T1000 (cell line): ENCODE measurements at regions not wholly inside any gene's neighbourhood (a gene's known extent, or its start where the extent isn't known, plus 50 kb on each side); places are given as distances from the start of the nearest gene placed in this dataset.

Experiments
- DNase-seq: peaks from one replicate; lab custom pipeline; 2025; ENCODE audit warnings: mixed read lengths; lab: John Stamatoyannopoulos, UW

DNA sequence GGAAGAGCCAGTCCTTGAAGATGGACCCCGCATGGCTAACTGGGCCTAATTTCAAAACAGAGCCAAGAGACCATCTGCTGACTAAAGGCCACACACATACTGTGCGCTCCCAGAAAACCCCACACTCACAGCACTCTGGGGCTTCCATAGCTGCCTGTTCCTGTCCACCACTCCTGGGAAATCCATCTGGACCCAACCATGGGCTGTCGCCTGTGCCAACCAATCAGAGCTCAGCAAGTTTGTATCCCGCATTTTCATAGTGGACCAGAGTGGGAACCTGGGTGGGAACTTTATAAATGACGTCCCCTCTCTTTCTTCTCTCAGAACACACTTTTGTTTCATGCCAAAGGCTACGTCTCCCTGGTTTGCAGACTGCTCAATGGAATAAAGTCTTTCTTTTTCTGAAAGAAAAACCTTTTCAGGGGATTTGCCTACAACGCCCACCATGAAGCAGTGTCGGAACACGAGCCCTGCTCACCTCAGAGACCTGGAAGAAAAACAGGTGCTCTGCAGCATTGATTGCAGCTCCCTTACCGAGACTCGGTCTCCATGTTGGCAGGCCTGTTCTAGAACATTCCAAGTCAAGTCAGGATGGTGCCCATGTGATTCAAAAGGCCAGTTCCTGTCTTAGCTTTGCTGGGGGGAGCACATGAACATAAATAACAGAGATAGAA is 137.2 kb upstream of the GPC1 start:
- DNase-seq: no peak

DNA sequence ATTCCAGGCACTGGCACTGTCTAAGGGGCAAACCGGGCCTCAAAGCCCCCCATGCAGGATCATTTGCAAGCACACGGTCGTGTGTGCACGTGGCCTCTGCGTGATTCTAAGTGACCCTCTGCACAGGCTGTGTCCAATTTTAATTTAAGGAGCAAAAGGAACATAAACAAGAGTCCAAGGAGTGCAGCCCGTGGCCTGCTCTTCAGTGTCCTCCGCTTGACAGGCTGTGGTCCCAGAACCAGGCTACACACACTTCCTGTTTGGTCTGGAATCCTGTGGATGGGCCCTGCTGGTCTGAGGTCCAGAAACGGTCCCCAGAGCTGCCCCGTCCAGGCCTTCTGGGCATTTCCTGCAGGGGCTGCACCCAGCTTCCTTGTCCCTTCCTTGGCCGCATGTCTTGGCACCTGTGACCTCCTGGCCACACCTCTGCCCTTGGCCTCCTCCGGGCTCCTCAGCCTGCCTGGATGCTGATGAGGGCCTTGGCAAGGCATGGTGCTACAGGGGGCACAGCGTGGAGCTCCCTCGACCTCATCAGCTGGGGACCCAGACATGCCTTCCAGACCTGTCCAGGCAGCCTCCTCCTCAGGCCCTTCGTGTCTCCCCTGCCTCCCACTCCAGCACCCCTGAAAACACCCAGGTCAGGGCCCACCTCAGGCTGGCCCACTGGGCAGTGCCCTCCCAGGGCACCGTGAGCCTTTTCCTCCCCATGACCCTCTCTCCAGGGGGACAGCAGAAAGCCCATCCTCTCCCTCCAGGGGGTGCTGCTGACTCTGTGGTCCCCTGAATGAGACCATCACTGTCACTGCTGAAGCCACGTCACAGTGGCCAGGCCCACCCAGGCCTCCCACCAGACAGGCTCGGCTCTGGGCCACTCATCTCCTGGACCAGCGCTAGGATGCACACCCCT is 136.4 kb upstream of the GPC1 start:
- DNase-seq: no peak

DNA sequence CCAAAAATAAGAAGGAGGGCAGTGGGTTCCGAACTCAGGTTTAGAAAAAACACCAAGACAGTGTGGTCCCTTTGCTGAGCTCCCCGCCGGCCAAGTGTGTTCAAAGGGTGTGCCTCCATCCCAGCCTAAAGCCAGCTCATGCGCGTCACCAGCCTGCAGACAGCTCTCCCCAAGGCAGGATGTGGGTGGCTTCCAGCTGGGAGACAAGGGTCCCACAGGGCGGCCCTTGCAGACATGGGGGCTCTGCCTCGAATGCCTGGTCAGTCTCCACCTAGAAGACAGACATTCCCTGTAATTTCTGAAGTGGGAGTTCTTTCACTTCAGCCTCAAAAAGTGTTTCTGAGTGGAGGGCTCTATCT is 135.8 kb upstream of the GPC1 start:
- no peak for DNase-seq

DNA sequence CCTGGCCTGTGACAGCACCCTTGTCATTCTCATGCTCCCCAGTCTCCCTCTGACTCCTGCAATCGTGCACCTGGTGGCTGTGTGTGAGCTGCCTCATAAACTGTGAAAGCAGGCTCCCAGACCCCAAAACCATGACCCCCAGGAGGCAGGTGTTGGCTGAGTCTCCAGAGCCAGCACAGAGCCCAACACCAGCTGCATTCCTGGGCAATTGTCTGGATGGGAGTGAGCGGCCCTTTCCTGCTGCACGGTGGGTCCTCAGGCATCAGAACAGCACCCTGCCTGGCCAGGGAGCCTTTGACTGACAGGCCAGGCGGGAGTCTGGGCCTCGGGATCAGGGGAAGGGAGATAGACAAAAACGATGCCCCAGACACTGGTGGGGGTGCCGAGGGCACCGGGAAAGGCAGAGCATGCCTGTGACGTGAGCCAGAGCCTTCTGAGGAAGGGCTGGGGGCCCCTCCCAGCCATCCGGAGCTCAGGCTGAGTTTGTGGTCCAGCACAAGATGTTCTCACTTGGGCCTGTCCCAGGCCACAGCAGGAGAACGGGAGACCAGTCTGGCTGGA is 135.1 kb upstream of the GPC1 start:
- no peak for DNase-seq

DNA sequence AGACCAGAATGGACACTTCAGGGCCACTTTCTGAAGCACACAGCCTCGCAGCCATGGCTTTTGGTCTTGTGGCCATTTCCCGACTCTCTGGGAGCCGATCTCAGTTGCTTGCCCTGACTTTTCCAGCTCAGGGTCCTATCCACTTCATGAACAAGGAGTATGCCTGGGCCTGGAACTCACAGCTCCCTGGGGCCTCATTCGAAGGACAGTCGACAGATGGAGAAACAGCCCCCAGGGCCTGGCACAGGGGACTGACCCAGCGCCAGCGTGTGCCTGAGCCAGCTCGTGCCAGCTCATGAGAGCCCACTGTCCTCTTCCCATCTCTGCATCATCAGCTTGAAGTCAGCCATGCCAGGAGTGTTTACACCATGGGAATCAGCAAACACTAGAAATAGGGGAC is 134.6 kb upstream of the GPC1 start:
- no peak for DNase-seq

DNA sequence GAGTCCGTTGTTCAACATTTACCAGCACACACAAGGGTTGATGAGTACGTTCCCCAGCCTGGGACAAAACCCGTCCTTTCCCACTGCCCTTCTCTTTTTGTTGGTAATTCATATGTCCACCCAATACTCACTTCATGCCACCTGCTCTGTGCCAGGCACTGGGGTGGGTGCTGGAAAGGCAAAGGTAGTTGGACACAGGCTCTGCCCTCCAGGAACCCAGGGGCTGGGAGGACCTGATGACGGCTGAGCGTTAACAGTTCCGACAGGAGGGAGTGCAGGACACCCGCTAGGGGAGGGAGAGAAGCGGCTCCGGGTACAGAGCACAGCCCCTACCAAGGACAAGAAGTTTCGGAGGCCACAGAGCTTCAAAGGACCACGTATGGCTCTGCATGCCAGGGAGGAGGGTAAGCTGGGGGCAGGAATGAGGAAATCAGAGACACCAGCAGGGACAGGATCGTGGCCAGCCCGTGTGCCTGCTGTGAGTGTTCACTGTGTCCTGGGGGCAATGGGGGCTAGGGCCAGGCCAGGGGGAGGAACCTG is 134.1 kb upstream of the GPC1 start:
- no peak for DNase-seq

DNA sequence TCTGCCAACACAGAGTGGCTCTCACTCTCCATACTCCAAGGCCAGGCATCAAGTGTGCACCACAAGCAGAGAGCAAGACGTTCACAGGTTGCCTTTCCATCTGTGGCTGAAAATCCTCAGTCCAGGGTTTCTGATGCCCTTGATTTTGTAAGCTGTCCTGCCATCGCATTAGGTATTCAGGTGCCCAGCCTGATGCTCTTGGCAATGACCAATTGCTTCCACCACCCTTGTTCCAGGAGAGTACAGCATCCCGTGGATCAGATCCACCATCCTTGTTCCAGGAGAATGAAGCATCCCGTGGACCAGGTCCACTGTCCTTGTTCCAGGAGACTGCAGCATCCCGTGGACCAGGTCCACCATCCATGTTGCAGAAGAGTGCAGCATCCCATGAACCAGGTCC is 133.4 kb upstream of the GPC1 start:
- no peak for DNase-seq

DNA sequence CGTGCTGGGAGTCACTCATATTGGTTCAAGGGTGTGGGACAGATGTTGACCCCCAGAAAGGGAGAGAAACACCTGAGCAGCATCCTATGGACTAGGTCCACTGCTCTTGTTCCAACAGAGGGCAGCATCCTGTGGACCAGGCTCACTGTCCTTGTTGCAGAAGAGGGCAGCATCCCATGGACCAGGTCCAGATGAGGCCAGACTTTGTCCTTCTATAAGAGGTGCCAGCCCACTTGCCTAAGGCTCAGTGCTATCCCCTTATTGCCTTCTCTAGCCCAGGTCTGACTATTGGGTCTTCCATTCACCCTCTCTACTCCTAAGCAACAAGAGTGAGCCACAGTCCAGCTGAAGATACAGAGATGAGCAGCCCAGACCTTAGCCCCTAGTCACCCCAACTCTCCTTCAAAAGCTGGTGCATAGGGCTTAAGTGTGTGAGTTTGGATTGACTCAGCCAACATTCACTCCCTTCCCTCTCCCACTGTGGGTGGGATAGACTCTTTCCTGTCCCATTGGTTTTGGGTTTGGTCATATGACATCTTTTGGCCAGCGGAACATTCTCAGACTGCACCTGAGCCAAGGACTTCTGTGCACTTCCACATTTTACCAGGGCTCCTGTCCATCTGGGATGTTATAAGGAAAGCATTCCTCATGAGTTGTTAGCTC is 132.4 kb upstream of the GPC1 start:
- no peak for DNase-seq

DNA sequence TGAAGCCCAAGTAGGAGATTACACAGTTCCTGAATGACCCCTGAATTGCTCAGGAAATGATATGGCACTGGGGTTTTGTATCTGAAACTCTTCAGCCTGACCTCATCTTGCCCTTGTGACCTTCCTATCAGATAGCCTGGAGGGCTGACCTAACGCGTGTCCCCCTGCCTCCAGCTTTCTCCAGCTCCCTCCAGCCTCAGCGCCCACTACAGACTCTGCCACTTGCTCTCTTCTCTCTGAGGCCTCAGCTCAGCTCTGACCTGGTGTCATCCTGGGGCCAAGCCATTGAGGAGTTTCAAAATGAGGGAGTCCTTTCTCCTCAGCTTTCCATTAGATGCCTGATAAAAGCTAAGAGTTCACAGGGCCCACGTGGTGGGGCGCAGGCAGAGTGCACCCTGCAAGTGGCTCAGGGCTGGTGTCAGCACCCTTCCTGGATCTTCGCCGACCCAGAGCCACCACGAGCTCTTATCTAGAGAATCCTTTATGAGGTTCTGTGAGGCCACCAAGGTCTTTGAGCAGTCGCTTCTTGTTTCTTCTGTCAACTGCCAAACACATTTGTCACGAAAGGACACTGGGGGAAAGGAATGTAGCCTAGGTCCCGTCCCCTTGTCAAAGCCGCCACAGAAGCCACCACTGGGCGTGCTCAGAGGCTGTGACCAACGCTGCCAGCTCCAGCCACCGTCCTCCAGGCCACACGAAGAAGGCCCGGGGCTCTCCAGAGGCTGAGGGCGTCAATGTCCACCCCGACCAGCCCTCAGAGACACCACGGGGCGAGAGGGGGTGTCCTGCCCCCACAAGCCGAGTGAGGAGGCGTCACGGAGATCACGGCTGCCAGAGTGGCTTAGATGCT is 131.3 kb upstream of the GPC1 start:
- DNase-seq: no peak

DNA sequence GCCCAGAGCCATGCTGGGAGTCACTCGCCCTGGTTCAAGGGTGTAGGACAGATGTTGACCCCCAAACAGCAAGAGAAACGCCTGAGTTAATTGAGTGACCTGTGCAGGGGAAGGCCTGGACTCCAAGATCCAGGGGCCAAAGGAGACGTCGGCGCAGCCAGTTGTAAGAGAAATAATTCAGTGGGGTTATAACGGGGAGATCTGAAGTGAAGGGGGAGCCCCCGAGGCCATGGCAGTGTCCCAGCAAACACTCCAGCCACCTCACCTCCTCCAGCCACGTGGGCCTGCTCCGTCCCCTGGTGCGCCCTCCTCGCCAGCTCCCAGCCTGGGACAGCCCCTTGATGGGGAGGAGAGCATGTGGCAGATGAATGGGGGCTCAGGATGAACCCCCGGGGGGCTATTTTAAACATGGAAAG is 130.7 kb upstream of the GPC1 start:
- no peak for DNase-seq

DNA sequence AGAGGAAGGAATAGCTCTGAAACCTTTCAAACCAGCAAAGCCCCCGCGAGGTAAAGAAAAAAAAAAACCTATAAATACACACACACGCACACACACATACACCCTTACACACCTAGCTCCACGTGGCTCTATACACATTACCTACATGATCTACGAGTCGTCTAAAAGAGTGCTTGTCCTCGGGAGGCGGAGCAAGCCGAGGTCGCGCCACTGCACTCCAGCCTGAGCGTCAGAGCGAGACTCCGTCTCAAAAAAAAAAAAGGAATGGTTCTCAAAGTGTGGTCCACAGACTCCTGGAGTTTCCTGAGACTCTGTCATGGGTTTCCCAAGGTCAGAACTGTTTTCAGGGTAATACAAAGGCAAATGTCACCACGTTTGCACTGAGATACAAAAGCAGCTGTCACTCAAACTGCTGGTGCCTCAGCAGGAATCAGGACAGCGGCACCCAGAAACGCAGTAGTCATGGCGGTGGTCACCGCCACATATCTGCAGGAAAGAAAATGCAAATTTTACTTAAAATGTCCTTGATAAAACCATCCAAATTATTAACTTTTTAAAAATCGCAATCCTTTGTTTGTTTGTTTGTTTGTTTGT is 130.0 kb upstream of the GPC1 start:
- no peak for DNase-seq

DNA sequence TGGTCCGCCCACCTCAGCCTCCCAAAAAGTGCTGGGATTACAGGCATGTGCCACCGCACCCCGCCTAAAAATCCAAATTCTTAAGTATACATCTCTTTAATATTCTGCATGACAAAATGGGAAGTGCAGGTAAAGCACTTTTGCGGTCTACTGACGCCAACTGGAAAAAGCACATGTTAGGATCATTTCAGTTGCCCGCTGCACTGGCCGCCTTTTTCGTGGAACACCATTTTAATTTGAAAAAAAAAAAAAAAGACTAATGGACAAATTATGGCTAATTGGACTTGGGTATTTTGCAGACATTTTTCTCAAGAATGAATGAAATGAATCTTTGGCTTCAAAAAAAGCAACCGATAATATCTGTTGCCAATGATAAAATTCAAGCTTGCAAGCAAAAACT is 129.3 kb upstream of the GPC1 start:
- no peak for DNase-seq

DNA sequence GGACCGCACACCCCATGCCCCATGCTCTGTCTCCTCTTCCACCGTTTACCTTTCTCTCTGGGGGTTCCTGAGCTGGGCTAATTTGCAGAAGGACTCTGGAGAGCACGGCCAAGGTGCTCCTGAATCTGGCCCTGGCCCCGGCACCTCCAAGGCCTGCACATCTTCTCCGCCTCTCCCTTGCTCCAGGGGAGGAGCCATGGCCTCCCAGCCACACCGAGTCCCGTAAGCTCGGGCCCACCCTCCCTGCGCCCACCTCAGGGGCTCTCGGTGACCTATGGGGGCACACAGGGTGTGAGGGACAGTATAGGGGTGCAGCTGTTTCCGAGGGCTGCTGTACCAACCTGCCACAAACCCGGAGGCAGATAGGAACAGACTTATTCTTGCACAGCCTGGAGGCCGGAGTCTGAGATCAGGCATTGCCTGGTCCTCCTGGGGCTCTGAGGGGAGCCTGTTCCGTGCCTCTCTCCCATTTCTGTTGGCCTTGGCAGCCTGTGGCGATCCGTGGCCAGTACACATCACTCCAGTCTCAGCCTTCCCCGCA is 127.3 kb upstream of the GPC1 start:
- no peak for DNase-seq

DNA sequence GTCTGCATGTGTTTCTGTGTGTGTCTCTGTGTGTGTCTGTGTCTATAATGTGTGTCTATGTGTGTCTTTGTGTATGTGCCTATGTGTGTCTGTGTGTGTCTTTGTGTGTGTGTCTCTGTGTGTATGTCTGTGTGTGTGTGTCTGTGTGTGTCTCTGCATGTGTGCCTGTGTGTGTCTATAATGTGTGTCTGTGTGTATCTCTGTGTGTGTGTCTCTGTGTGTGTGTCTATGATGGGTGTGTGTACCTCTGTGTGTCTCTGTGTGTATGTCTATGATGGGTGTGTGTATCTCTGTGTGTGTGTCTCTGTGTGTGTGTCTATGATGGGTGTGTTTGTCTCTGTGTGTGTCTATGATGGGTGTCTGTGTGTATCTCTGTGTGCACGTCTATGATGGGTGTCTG is 126.2 kb upstream of the GPC1 start:
- no peak for DNase-seq

DNA sequence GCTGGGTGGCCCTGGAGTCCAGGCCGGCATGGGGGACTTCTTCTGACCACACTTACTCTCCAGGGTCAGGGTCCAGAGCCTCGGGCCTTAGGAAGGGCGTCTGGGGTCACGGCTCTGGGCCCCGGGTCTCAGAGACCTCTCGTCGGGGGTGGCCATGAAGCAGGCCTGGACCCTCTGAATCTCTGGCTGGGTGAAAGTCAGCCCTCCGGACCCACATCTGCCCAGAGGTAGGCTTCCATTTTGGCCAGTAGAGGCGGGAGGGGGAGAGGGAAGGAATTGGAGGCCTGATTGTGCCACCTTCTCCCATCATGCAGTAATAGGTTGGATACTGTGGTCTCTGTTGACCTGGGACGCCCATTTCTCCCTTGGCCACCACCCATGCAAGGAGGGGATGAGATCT is 125.3 kb upstream of the GPC1 start:
- DNase-seq: no peak

DNA sequence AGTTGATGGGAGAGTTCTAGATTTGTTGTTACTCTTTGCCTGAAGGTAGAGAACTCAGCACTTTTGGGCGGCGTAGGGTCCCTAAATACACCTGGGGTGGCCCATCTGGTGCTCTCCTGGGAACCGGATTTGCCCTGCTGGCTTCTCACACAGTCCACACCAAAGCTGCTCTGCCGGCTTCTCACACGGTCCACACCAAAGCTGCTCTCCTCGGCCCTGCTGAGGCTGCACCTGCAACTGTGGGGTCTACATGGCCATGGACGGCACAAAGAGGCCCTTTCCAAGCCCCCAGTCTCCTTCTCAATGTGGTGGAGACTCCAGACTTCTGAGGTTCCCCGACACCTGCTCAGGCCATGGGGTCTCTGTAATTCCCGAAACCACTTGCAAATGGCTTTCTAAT is 124.8 kb upstream of the GPC1 start:
- DNase-seq: no peak

DNA sequence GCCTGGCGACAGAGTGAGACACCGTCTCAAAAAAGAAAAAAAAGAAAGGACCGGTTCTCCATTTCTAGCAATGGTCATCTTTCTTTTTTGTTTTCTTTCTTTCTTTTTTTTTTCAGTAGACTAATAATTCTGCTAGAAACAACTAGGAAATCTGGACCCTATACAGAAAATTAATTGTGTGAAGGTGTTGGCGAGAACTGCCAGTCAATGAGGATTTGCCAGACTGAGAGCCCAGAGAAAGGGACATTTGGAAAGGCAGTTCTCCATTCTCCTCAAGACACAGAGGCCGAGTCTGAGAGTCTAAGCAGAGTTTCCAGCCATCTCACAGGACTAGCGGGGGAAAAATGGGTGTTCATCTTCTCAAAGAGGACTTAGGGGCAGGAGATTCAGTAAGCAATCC is 123.6 kb upstream of the GPC1 start:
- no peak for DNase-seq

DNA sequence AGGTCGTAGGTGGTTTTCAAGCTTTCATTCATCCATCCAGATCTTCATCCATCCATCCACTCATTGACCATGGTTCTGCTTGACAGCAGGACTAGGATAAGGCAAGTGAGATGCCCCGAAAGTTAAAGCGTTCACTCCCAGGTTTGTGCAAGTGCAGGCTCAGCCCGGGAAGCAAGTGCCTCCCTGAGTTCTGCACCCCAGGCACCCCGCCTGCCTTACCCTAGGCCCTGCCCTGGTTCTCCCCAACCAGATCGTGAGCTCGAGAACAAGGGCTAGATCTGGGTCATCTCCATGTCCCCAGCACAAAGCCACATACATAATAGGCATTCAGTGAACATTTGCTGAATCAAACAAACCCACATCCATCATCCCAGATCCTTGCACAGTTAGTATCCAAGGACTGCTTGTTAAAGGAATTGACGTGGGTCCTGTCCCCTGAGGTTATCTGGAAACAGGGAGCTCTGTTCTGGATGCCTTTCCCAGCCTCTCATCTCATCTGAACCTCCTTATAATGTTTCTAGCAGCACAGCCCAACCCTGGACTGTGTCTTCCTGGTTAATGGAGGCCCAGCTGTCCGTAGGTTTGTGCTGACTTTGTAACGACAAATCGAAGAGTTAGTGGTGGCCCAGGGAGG is 116.1 kb upstream of the GPC1 start:
- no peak for DNase-seq

DNA sequence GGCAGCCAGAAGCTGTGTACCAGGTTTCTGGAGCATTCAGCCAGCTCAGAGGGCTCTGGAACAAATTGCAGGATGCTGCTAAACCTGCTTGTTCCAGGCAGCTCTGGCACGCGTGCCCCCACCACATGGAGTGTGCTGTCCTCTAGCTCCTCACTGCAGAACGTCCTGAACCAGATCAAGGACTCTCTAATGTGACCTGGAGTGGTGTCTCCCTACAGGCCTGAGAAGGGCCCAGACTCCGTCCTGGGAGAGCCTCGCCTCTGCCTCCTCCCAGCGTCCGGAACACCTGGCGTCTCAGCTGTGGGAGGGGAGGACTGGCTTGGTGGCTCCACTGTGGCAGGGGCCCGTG is 115.6 kb upstream of the GPC1 start:
- DNase-seq: no peak

DNA sequence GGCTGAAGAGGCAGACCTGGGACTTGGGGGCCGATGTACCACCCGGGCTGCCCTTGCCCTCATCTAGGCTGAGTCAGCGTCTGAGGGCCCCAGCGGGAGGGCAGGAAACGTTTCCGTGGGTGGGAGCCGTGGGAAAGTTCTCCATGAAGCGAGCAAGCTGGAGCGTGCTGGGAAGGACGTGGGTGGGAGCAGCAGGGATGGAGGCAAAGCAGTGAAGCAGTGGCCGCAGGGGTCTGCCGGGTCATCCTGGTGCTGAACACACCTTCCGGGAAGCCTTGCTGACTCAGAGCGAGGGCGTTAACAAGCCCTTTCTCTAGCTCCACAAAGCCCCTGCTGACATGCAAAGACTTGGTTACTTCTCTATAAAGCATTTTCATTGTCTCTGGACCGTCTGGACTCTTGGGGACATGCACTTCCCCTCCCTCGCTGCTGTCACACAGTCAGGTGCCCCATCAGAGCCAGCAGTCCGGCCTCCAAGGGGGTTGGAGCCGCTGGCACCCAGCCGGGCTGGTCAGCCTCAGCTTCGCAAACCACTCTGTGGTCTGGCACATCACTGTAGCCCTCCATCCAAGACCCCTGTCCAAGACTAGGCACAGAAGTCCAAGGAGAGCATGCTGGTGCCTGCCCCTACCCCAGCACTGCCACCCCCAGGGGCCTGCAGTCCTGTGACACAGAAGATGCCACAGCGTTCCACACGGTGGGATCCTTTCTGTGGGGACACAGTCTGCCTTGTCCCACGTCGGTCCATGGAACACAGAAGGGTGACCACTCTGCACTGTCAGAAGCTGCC is 115.1 kb upstream of the GPC1 start:
- DNase-seq: no peak
